ENCODE measurements at regions not wholly inside any gene's neighbourhood (a gene's known extent, or its start where the extent isn't known, plus 50 kb on each side); places are given as distances from the start of the nearest gene placed in this dataset.

DNA sequence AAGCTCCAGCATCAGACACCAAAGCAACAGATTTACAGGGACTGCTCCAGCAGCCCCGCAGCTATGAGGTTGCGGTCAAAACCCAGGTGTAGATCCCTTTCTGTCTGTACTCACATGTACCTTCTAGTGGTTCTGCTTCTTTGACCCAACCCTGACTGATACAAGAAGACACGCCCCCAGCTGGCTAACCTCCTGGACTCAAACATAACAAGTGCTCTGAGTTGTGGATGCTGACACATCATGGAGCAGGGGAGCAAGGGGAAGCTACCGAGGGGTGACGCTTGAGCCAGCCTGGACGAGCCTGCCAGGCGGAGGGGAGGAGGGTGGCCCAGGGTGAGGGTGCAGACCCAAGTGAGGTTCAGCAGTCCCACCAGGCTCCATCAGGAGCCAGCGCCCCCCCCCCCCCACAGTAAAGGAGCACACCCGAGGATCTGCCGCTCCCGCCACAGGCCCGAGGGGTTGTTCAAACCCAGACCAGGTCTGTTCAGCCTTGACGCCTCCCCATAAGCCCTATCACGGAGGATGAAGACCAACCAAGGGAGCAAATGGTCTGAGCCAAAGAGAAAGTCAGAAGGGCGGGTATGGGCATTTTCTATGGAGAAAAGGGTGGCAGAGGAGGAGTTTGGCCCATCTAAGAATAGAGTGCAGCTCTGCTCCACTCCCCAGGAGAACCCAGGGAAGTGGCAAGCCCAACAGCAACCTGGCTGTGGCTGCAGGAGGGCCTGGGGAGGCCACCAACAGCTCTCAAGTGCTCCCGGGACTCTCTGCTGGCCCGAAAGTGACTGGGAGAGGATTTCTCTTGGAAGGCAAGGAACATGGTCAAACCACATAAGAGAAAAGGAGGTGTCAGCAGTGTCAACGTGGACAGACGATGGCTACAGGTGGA, 229.4 kb downstream of the BCL11B start:
- H3K27me3 ChIP-seq (ENCODE audit: insufficient read depth, low read depth, low read length): no peaks in the 10 kb centered on the region
- no peaks in the 10 kb centered on the region for H3K9me2 ChIP-seq (ENCODE audit: insufficient read depth, low read length)
- no peaks in the 10 kb centered on the region for H3F3A ChIP-seq (ENCODE audit: insufficient read depth, low read length, poor library complexity, severe bottlenecking)
- no peaks in the 10 kb centered on the region for H4K20me1 ChIP-seq (ENCODE audit: insufficient read depth)
- no peak overlapping the region for H2AFZ ChIP-seq (ENCODE audit: low read depth, low read length)
- H3K9ac ChIP-seq (ENCODE audit: low read length): no peak overlapping the region
- TF ChIP-seq, protein P1, sequence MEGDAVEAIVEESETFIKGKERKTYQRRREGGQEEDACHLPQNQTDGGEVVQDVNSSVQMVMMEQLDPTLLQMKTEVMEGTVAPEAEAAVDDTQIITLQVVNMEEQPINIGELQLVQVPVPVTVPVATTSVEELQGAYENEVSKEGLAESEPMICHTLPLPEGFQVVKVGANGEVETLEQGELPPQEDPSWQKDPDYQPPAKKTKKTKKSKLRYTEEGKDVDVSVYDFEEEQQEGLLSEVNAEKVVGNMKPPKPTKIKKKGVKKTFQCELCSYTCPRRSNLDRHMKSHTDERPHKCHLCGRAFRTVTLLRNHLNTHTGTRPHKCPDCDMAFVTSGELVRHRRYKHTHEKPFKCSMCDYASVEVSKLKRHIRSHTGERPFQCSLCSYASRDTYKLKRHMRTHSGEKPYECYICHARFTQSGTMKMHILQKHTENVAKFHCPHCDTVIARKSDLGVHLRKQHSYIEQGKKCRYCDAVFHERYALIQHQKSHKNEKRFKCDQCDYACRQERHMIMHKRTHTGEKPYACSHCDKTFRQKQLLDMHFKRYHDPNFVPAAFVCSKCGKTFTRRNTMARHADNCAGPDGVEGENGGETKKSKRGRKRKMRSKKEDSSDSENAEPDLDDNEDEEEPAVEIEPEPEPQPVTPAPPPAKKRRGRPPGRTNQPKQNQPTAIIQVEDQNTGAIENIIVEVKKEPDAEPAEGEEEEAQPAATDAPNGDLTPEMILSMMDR (IDR thresholded peaks at IDR 0.05; ENCODE audit: poor library complexity, severe bottlenecking): no peak
- TF ChIP-seq RAD21 (conservative IDR thresholded peaks at IDR 0.05): no peak
- TF ChIP-seq EZH2 (IDR thresholded peaks at IDR 0.05; ENCODE audit: borderline replicate concordance, insufficient read depth, low read length, poor library complexity, severe bottlenecking): no peak
- no peak for TF ChIP-seq SMC3 (conservative IDR thresholded peaks at IDR 0.05; ENCODE audit: poor library complexity)
- no peak for TF ChIP-seq REST (IDR thresholded peaks at IDR 0.05; ENCODE audit: borderline replicate concordance)
- no peak for TF ChIP-seq MXI1 (conservative IDR thresholded peaks at IDR 0.05; ENCODE audit: poor library complexity, severe bottlenecking)
- no peak for TF ChIP-seq EP300 (conservative IDR thresholded peaks at IDR 0.05; ENCODE audit: poor library complexity, severe bottlenecking)
- no peak for TF ChIP-seq POLR2AphosphoS5 (IDR thresholded peaks at IDR 0.05)
- TF ChIP-seq TAF1 (IDR thresholded peaks at IDR 0.05; ENCODE audit: low read depth): no peak
- no peak overlapping the region for H3K4me3 ChIP-seq (ENCODE audit: low read length)
- no peaks in the 10 kb centered on the region for H3K36me3 ChIP-seq (ENCODE audit: insufficient read depth, low read length)
- H3K9me3 ChIP-seq (ENCODE audit: low read length): no peaks in the 10 kb centered on the region
- no peak overlapping the region for H3K27ac ChIP-seq (ENCODE audit: low read length)
- H3K4me2 ChIP-seq (ENCODE audit: low read length): no peak overlapping the region
- no peaks in the 10 kb centered on the region for H3K79me2 ChIP-seq (replicated peaks; ENCODE audit: insufficient read depth, low read length)

DNA sequence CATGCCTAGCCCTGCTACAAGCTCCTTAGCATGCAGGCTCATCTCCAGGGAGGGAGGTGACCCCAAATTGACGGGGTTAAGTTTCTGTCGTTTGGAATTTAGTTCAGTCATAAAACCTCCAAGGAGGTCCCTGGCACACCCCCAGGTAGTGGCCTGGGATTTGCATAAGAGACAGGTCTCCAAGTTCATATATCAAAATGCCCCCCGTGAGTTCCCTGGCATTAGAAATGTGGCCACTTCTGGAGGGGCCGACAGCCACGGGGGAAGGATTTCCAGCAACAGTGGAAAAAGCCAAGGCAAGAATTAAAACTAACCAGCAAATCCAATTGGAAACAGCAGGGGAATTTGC, 228.8 kb downstream of the BCL11B start:
- Histone ChIP-seq H4K20me1 (ENCODE audit: insufficient read depth) (no peaks in the 10 kb centered on the region), H3K4me2 (ENCODE audit: low read length) (no peak overlapping the region), H3K36me3 (ENCODE audit: insufficient read depth, low read length) (no peaks in the 10 kb centered on the region), H2AFZ (ENCODE audit: low read depth, low read length) (no peak overlapping the region), H3K27ac (ENCODE audit: low read length) (no peak overlapping the region), H3F3A (ENCODE audit: insufficient read depth, low read length, poor library complexity, severe bottlenecking) (no peaks in the 10 kb centered on the region), H3K27me3 (ENCODE audit: insufficient read depth, low read depth, low read length) (no peaks in the 10 kb centered on the region), H3K79me2 (replicated peaks; ENCODE audit: insufficient read depth, low read length) (no peaks in the 10 kb centered on the region), H3K9me2 (ENCODE audit: insufficient read depth, low read length) (no peaks in the 10 kb centered on the region), H3K9me3 (ENCODE audit: low read length) (no peaks in the 10 kb centered on the region), H3K4me3 (ENCODE audit: low read length) (no peak overlapping the region), H3K9ac (ENCODE audit: low read length) (no peak overlapping the region)
- no peak for TF ChIP-seq REST (IDR thresholded peaks at IDR 0.05; ENCODE audit: borderline replicate concordance)
- no peak for TF ChIP-seq SMC3 (conservative IDR thresholded peaks at IDR 0.05; ENCODE audit: poor library complexity)
- TF ChIP-seq POLR2AphosphoS5 (IDR thresholded peaks at IDR 0.05): no peak
- TF ChIP-seq, protein P1 (IDR thresholded peaks at IDR 0.05; ENCODE audit: poor library complexity, severe bottlenecking): no peak
- no peak for TF ChIP-seq TAF1 (IDR thresholded peaks at IDR 0.05; ENCODE audit: low read depth)
- TF ChIP-seq MXI1 (conservative IDR thresholded peaks at IDR 0.05; ENCODE audit: poor library complexity, severe bottlenecking): no peak
- no peak for TF ChIP-seq EP300 (conservative IDR thresholded peaks at IDR 0.05; ENCODE audit: poor library complexity, severe bottlenecking)
- no peak for TF ChIP-seq EZH2 (IDR thresholded peaks at IDR 0.05; ENCODE audit: borderline replicate concordance, insufficient read depth, low read length, poor library complexity, severe bottlenecking)
- no peak for TF ChIP-seq RAD21 (conservative IDR thresholded peaks at IDR 0.05)

Data from neural cell (in vitro differentiated cells).